ENCODE measurements at regions not wholly inside any gene's neighbourhood (a gene's known extent, or its start where the extent isn't known, plus 50 kb on each side); places are given as distances from the start of the nearest gene placed in this dataset.

GRCh38 chr1:170261669-170262068, 115.9 kb downstream of the NTMT2 start (continued):
- TF ChIP-seq SUZ12 (IDR thresholded peaks at IDR 0.05; ENCODE audit: low read length) (no peak), POLR2AphosphoS5 (IDR thresholded peaks at IDR 0.05; ENCODE audit: low read depth, low read length) (no peak), RNF2 (IDR thresholded peaks at IDR 0.05; ENCODE audit: borderline replicate concordance, low read depth, low read length, missing control alignments, poor library complexity, severe bottlenecking) (no peak), CTCF (IDR thresholded peaks at IDR 0.05; ENCODE audit: control extremely low read depth in 1 of 3, insufficient read depth in 1 of 3, low read depth in 1 of 3, low read length in 3 of 3) (no peak), SIN3A (conservative IDR thresholded peaks at IDR 0.05 in 1 of 2, IDR thresholded peaks at IDR 0.05 in 1 of 2; ENCODE audit: low read depth in 1 of 2, low read length in 2 of 2) (no peak)

Measured in H1 (cell line).